Fibroblast of the conjunctiva (primary cell): ENCODE measurements at regions not wholly inside any gene's neighbourhood (a gene's known extent, or its start where the extent isn't known, plus 50 kb on each side); places are given as distances from the start of the nearest gene placed in this dataset.
"Not testable (repeated sequence)": the region's sequence is repeated elsewhere in the genome, so short reads cannot be mapped to it uniquely, and the experiment has no call there.

ENCODE experiments used
- DNase-seq: peaks from one replicate; pipeline ENCODE4 v3.0.0-alpha.2; 2010; ENCODE audit warnings: low read depth

GRCh38 chr10:35993591-35994515, 351.8 kb upstream of the FZD8 start:
- no peak for DNase-seq

DNA sequence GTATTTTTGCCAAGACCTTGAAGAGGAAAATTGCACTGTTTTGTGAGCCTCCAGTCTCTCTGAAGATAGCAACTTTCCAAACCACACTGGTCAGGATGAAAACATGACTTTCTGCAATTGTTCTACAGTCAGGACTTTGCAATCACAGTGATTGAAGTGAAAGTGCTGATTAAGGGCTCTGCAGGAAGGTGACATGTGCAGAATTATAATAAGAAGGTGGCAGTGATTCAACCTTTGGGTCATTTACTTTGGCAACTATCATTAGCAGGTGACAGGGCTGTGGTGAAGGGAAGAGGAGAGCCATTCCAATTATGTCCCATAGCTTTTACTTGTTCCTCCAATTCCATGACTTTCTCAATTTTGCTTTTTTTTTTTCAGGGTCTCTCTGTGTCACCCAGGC, 350.0 kb upstream of the FZD8 start:
- no peak for DNase-seq

GRCh38 chr10:35986756-35987502, 344.8 kb upstream of the FZD8 start:
- DNase-seq, result no peak

DNA sequence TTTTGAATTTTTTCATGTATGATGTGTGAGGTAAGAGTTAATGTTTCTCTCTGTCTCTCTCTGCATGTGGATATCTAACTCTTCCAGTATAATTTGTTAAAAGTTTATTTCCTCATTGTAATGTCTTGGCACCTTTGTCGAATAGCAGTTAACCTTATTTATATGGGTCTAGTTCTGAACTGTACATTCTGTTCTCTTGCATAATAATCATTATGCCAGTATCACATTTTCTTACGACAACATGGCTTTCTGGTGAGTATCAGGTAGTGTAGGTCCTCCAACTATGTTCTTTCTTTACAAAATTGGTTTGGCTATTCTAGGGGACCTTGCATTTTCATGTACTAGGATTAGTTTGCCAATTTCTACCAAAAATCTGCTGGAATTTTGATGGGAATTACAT, 337.0 kb upstream of the FZD8 start:
- DNase-seq, result no peak

DNA sequence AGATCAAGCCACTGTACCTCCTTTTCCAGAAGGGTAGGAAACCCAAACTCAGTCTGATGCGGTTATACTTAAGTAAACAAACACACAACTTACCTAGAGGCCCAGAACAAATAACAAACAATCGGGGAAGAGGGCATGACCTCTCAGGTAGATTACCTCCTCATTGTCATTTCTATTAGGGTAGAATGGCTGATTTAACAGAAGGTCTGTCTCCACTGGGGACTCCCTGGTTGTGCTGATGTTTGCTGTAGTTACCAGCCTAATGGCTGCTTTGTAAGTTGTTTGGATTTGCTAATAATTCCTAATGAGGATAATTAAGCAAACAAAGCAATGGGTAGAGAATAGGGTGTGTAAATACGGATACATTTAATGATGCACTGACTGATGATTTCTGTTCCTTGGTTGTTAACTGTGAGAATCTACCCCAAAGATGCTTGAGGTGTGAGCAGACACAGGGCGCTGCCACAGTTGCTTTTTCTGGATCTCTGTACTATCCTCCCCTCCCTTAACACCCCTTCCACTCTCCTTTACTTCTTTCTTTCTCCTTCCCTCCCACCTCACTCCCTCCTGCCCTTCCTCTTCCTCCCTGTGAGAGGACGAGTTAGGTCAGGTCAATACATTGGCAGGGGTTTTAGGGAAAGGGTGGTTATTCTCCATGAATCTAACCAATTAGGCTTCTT, 332.0 kb upstream of the FZD8 start:
- not testable (repeated sequence) for DNase-seq

GRCh38 chr10:35972275-35972674, 330.2 kb upstream of the FZD8 start:
- DNase-seq, result no peak

GRCh38 chr10:35971397-35971796, 329.3 kb upstream of the FZD8 start:
- no peak for DNase-seq

DNA sequence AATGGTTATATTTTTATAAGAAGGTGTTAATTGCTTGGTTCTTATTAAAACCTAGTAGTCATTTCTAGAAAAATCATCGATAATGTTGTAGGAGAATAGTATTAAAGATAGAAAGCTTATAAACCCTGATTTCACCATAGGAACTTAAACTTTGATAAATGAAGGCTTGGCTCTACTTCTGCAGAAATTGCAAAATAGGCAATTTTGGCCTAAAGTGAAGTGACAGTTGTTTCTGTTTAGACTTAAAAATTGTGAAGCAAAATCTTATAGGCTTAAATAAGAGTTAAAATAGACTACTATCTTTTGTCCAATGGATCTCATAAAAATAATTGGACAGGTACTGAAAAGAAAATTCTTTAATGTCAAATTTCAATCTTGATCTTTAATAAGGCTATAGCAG, 321.6 kb upstream of the FZD8 start:
- DNase-seq, result no peak

DNA sequence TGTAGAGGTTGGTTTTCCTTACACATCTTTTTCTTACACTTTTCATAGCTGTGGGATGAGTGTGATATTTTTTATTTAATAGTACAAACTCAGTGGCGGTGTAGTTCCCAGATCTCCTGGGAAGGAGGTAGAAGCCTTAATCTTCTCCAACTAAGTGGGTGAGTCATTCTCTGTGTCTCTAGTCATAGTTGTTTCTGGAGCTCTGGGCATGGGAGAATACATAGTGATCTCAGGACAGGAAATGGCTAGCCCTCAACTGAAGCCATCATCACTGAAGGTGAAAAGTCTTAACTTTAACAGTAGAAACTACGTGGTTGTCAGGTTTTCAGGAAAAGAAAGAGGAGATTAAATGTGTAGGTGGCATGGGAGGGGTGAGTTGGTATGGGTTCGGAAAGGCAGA, 319.4 kb upstream of the FZD8 start:
- DNase-seq, result no peak

- no peak for DNase-seq
These were observed 317.2 kb upstream of the FZD8 start for GRCh38 chr10:35959252-35959651.

GRCh38 chr10:35958609-35959008, 316.5 kb upstream of the FZD8 start:
- DNase-seq, result not testable (repeated sequence)

DNA sequence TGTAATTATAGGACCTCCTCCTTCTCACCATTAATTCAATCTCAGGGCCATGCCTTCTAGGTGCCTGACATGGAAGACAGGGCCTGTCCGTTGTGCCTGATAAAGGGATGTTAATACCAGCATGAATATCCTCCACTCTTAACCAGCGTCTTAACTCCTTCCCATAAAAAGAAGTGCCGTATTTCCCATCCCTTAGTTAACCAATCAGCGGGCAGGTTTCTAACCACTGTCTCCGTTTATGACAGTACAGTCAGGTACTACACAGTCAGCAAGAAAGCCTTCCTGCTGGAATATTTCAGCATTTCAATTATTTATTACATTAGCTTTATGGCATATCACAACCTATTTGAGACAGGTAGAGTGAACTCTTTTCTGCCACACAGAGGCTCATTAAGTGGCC, 308.6 kb upstream of the FZD8 start:
- DNase-seq, result no peak

GRCh38 chr10:35950226-35950625, 308.1 kb upstream of the FZD8 start:
- no peak for DNase-seq

DNA sequence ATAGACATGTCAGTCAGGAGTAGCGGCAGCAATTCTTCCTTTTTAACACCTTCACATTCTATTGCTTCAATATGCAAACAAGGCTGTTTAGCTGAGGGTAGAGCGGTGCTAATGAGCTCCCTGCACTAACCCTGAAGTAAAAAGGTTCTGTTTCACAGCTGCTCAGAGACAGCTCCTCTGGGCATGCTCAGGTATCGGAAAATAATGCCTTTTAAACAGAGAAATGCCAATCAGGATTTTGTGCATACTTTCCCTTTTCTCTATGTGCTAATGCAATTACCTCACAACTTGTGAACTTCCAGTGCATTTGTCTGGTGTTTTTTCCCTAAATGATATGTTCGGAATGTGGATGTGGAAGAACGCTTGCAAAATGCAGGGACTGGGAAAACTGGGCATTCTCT, 307.7 kb upstream of the FZD8 start:
- no peak for DNase-seq

- no peak for DNase-seq
These were observed 304.5 kb upstream of the FZD8 start for GRCh38 chr10:35946556-35946955.

GRCh38 chr10:35942057-35942456, 300.0 kb upstream of the FZD8 start:
- DNase-seq, result no peak

- DNase-seq, result peak; percentile 5
These were observed 298.3 kb upstream of the FZD8 start for GRCh38 chr10:35940141-35941041.

DNA sequence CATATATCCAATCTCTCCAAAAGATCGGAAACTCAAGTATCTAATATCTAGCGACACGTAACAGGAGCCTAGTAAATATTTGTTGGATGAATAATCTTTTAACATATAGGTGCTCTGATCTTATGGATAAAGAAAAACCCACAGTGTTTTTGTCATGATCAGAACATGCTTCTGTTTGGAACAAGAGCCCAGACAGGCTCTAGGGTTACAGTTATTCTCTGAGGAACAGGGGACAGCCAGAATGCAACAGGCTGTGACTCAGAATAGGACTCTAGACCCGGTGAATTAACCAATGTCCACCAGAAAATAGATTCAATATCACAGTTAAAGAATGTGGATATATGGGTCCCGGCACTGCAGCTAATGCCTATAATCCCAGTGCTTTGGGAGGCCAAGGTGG, 296.1 kb upstream of the FZD8 start:
- DNase-seq, result no peak

- DNase-seq, result no peak
These were observed 295.4 kb upstream of the FZD8 start for GRCh38 chr10:35937546-35937945.

DNA sequence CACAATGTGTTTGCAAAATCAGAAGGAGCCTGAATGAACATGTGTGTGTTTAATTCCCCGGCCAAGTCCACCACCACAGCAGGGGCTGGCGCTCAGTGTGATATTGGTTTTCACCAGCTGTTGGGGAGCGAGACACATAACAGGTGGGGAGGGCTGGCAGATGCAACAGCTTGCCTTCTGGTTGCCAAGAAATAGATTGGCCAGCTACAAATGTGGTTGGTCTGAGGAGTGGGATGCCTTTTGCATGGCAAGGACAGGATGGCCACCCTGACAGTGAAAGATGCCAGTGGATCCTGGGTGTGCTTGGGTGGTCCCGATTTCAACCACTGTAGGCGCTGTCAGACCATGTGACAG, 292.5 kb upstream of the FZD8 start:
- no peak for DNase-seq

DNA sequence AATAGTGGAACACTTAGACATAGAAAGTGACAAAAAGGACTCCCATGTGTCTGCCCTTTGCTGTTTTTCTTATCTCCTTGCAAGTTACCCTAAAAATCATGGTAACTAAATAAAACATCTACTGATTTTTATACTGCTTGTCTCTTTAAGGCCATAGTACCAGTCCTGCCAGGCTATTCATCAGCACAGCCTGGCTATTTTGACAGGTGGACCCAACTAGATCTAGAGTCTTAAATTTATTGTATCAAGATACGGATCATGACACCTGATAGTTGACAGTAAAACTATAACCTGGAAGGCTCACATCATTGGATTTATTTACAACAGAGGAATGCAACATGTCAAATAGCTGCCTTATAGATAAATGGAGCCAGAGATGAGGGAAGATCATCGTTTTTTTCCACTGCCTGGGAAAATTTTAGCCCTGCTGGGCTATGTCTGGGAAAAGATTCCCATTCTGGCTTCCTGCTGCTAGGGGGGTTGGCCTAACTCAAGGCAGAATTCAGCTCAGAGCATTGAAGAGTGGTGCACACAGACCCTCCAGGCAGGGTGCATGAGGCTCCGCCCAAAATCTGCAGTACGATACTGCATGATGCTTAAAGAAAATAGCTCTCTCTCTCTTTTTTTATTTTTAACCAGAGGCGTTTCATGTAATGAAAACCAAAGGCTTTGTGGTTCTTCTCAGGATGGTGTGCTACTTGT, 292.0 kb upstream of the FZD8 start:
- no peak for DNase-seq
